GM23338 (cell line): ENCODE measurements at regions not wholly inside any gene's neighbourhood (a gene's known extent, or its start where the extent isn't known, plus 50 kb on each side); places are given as distances from the start of the nearest gene placed in this dataset.

Experiments used
- CREB1 ChIP-seq: fragments of 250-450 bp; sonication (Bioruptor Pico); IDR thresholded peaks from 2 replicates; pipeline ENCODE4 v1.5.0; 2020; ENCODE audit warnings: low read depth, mild to moderate bottlenecking, moderate library complexity
- CTCF ChIP-seq, 2 experiments: fragments of 200-600 bp in 1 of 2; sonication (generic) in 1 of 2; conservative IDR thresholded peaks; 2 replicates each; pipeline versions ENCODE4 v1.5.1 to v1.6.1; 2016 to 2017; ENCODE audit warnings: antibody characterized with exemption in 2 of 2, low read depth in 2 of 2, mild to moderate bottlenecking in 2 of 2, moderate library complexity in 1 of 2
- ETS1 ChIP-seq: IDR thresholded peaks from 2 replicates; pipeline ENCODE4 v1.6.1; 2016; ENCODE audit warnings: antibody characterized with exemption
- POLR2AphosphoS5 ChIP-seq: IDR thresholded peaks from 2 replicates; pipeline ENCODE4 v1.6.1; 2016; ENCODE audit warnings: antibody characterized with exemption, low read depth

GRCh38 chr10:44539178-44539577, 154.3 kb upstream of the CXCL12 start:
- TF ChIP-seq POLR2AphosphoS5 (no peak), CREB1 (CRISPR knock-in tag) (no peak), CTCF (conservative IDR thresholded peaks at IDR 0.05; ENCODE audit: low read depth in 2 of 2) (no peak), ETS1 (no peak)
